Glomerular endothelial cell (primary cell): ENCODE measurements at regions not wholly inside any gene's neighbourhood (a gene's known extent, or its start where the extent isn't known, plus 50 kb on each side); places are given as distances from the start of the nearest gene placed in this dataset.

ENCODE experiments used
- DNase-seq: peaks from one replicate; pipeline ENCODE4 v3.0.0-alpha.2; 2011; ENCODE audit warnings: low read depth, low spot score; ENCODE audit errors: extremely low read depth

- DNase-seq, result no peak
These were observed 54.8 kb downstream of the CCDC71L start for GRCh38 chr7:106606120-106606519.

- no peak for DNase-seq
These were observed 56.0 kb downstream of the CCDC71L start for GRCh38 chr7:106604971-106605370.

DNA sequence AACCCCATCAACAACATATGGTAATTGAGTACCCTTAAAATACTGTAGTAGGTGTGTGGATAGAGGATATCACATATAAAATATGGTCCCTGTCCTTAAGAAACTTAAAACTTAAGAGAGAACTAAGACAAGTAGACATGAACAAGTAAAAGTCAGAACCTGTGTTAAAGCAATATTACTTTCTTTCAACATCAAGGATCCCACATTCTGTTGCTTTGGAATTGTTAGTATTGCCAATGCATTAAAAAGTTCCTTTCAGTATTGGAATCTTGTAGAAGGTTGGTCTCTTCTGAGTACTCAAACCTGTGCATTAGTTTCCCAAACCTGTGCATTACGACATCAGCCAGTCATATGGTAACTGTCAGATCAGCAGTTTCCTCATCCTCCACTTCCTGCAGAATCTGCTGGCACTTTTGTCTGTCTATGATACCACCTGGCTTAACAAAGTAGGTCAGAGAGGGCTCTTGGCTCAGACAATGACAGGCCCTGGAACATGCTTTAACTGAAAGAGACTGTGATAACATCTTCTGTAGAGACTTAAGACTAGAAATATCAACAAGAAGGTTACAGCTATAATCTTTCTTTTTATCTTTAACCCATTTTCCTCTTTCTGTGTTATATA lies 56.5 kb downstream of the CCDC71L start:
- DNase-seq, result no peak

- DNase-seq, result no peak
These were observed 57.6 kb downstream of the CCDC71L start for GRCh38 chr7:106603346-106603745.

- DNase-seq, result no peak
These were observed 58.9 kb downstream of the CCDC71L start for GRCh38 chr7:106602062-106602461.

GRCh38 chr7:106600569-106601373 lies 60.2 kb downstream of the CCDC71L start:
- DNase-seq, result no peak

GRCh38 chr7:106599343-106599698 lies 61.6 kb downstream of the CCDC71L start:
- DNase-seq, result no peak

GRCh38 chr7:106598663-106599342 lies 62.2 kb downstream of the CCDC71L start:
- peak; percentile 64 for DNase-seq

DNA sequence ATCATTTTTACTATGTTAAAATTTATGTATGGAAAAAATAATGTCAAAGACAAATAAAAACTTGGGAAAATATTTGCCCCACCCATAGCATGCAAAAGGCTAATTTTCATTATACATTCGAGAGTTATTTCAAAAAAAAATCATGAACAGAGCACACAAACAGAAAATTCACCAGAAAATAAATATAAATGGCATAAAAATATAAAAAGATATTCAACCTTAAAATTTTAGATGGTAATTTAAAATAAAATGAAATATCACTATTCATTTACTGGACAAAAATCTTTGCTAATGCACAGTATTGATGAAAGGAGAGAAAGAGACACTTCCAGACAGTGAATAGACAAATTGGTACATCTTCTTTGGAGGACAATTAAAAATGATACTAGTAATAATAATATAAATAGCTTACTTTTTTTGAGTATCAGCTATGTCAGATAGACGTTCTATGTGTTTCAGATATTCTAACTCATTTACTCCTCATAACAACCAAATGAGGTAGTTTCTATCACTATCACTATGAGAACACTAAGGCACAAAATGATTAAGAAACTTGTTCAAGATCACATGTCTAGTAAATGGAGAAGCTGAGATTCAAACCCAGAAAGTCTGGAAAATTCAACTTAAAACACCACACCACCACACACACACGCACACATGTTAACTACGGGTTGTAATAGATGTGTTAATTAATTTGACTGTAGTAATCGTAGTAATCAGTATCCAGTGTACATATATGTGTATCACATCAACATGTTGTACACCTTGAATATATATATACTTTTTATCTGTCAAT lies 63.0 kb downstream of the CCDC71L start:
- no peak for DNase-seq

- no peak for DNase-seq
These were observed 63.9 kb downstream of the CCDC71L start for GRCh38 chr7:106597014-106597413.

- DNase-seq, result no peak
These were observed 65.0 kb downstream of the CCDC71L start for GRCh38 chr7:106595922-106596321.

DNA sequence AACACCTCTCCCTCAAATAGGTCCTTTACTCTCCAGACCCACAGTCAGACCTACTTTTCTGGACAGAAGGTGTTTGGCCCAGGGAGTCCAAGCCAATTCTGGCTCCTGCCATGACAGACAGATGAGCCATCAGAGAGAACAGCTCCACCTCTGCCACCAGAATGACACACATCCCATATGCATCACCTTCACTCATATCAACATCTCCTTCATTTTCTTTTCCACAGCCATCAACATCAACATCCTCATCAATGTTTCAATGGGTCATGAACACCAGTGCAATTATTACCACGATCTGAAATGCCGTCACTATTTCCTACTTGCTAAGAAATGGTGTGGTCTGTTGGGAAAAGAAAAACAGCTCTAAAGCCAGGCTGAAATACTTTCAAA lies 67.9 kb downstream of the CCDC71L start:
- no peak for DNase-seq

GRCh38 chr7:106592282-106593027 lies 68.5 kb downstream of the CCDC71L start:
- no peak for DNase-seq

GRCh38 chr7:106591146-106591545 lies 69.8 kb downstream of the CCDC71L start:
- DNase-seq, result peak; percentile 71

DNA sequence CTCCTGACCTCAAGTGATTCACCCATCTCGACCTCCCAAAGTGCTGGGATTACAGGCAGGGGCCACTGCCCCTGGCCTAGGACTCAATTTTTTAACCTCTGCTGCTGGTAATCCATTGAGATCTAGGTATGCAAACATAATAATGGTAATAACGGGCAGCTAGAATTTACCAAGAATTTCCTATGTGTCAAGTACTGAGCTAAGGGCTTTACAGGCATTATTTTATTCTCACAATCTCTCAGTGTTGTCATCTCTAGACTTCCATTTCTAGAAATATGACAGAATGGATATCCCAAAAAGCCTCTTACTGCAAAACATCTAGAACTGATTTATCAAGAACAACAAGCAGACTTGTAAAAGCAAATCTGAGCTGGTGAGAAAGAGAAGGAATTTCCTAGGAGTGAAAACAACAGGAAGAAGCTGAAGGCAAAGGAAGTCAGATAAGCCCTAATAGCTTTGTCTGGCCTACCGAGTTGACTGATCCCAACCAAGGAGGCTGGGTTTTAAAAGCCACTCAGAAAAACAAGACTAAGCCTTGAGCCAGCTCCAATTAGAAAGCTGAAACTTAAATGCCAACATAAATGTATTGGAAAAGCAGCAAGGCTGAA lies 70.6 kb downstream of the CCDC71L start:
- peak; percentile 96 for DNase-seq

DNA sequence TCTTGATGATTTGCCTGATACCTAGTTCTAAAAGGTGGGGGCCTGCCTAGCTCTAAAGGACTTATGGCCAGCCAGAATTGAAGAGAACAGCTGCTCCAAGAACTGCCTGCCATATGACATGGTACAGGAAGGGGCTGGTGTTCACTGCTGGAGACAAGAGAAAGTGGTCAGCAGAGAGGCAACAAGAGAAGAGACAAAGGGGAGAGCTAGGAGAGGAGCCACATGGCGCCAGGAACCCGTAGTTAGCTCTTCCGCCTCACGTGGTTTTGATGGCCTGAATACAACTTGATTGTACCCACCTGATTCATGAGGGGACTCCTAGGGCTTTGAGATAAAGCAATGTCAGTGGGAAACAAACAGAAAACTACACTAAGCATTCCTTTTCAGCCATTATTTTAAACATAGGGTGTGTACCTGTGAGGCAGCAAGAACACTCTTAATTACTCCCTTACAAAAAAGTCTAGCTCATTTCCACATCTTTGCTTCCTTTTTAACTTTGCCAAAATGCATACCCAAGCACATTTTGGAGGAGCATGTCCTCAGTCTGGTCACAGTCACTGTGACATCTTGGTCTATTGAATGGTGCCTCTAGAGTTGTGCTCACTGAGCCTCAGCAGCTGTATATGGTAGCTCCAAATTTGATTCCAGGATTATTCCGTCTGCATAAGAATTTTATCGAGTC lies 71.6 kb downstream of the CCDC71L start:
- no peak for DNase-seq

- no peak for DNase-seq
These were observed 72.3 kb downstream of the CCDC71L start for GRCh38 chr7:106588422-106589197.

- no peak for DNase-seq
These were observed 75.8 kb downstream of the CCDC71L start for GRCh38 chr7:106584914-106585759.
